PC-9 (cell line): ENCODE measurements at regions not wholly inside any gene's neighbourhood (a gene's known extent, or its start where the extent isn't known, plus 50 kb on each side); places are given as distances from the start of the nearest gene placed in this dataset.

Experiments
- BruUV-seq: library from RNA; stranded (reverse); fragments of 400-500 nt; replicated peaks from 2 replicates; lab custom pipeline; 2021; lab: Mats Ljungman, UMichigan
- CTCF ChIA-PET: fragments of 300-600 bp; sonication (Branson Sonifier 250); formaldehyde crosslinking; loops from one replicate; lab custom pipeline; 2022; ENCODE audit warnings: antibody characterized with exemption; lab: Charles Lee
- POLR2A ChIA-PET: fragments of 300-600 bp; sonication (Branson Sonifier 250); formaldehyde crosslinking; loops from one replicate; lab custom pipeline; 2022; ENCODE audit warnings: antibody characterized with exemption; ENCODE audit not compliant: unreplicated experiment; lab: Charles Lee
- DNase-seq, 2 experiments: peaks; one replicate each; pipeline versions ENCODE4 v3.0.0 to v3.0.0-alpha.2; 2015 to 2022; ENCODE audit warnings: mixed read lengths in 1 of 2
- H2AFZ ChIP-seq: fragments of 200-600 bp; sonication (generic); 2 replicates; pipeline ENCODE4 v1.8.1; 2017; ENCODE audit warnings: antibody characterized with exemption
- H3F3A ChIP-seq: fragments of 200-600 bp; sonication (generic); 2 replicates; pipeline ENCODE4 v1.8.1; 2017; ENCODE audit warnings: antibody characterized with exemption, mild to moderate bottlenecking, low read depth; ENCODE audit not compliant: insufficient read depth
- H3K27ac ChIP-seq: fragments of 200-600 bp; sonication (generic); 2 replicates; pipeline ENCODE4 v1.6.1; 2016; ENCODE audit warnings: mixed run types
- H3K27me3 ChIP-seq: fragments of 200-600 bp; sonication (generic); 2 replicates; pipeline ENCODE4 v1.6.1; 2016; ENCODE audit warnings: low read depth, mixed run types; ENCODE audit not compliant: insufficient read depth
- H3K36me3 ChIP-seq: fragments of 200-600 bp; sonication (generic); 2 replicates; pipeline ENCODE4 v1.6.1; 2016; ENCODE audit warnings: low read depth, mixed run types
- H3K4me1 ChIP-seq: fragments of 200-600 bp; sonication (generic); replicated peaks from 2 replicates; pipeline ENCODE4 v1.6.1; 2016; ENCODE audit warnings: mixed run types; ENCODE audit not compliant: insufficient read depth
- H3K4me2 ChIP-seq: fragments of 200-600 bp; sonication (generic); 2 replicates; pipeline ENCODE4 v1.6.1; 2017; ENCODE audit warnings: mixed run types
- H3K4me3 ChIP-seq: fragments of 200-600 bp; sonication (generic); 2 replicates; pipeline ENCODE4 v1.6.1; 2016; ENCODE audit warnings: mixed run types
- H3K79me2 ChIP-seq: fragments of 200-600 bp; sonication (generic); 2 replicates; pipeline ENCODE4 v1.6.1; 2017; ENCODE audit warnings: low read depth, mixed run types
- H3K9me2 ChIP-seq: fragments of 200-600 bp; sonication (generic); 2 replicates; pipeline ENCODE4 v1.8.1; 2017; ENCODE audit warnings: mild to moderate bottlenecking; ENCODE audit not compliant: insufficient read depth
- H3K9me3 ChIP-seq: fragments of 200-600 bp; sonication (generic); 2 replicates; pipeline ENCODE4 v1.8.1; 2016; ENCODE audit warnings: low read depth; ENCODE audit not compliant: insufficient read depth
- H4K20me1 ChIP-seq: fragments of 200-600 bp; sonication (generic); 2 replicates; pipeline ENCODE4 v1.8.1; 2017; ENCODE audit not compliant: insufficient read depth
- CTCF ChIP-seq: fragments of 200-600 bp; sonication (generic); conservative IDR thresholded peaks from 2 replicates; pipeline ENCODE4 v1.6.1; 2017; ENCODE audit warnings: mixed run types, antibody characterized with exemption, mild to moderate bottlenecking, moderate library complexity
- EZH2 ChIP-seq: fragments of 200-600 bp; sonication (generic); IDR thresholded peaks from 2 replicates; pipeline ENCODE4 v1.8.0; 2017; ENCODE audit warnings: antibody characterized with exemption, low read depth
- intact Hi-C: fragments of 100-400 bp; cut with micrococcal nuclease; formaldehyde crosslinking; loops from one replicate; pipeline ENCODE4 v1.10.0; 2022; ENCODE audit not compliant: unreplicated experiment

DNA sequence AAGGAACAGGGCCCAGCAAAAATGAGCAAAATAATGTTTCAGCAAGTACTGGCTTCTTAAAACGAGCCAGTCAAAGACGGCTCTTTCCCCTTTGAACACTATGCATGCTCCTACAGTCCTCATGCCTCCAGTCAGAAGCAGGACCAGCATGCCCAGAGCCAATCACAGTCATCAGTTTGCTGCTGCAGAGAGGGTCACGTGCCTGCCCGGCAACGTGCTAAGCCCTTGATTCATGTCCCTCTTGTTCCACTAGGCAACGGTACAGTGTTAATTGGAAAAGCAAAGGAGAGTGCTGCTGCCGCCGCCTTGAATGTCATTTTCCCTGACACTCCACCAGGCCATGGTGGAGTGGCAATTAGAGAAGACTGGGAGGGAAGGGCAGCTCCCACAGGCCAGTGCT, 500.1 kb downstream of the OCA2 start:
- Histone ChIP-seq H3K36me3 (no peaks in the 10 kb centered on the region), H3K4me2 (no peak overlapping the region), H3K4me3 (no peak overlapping the region), H3K27me3 (peaks cover 19% of the 10 kb centered on the region), H3K4me1 (no peaks in the 10 kb centered on the region), H3K9me3 (no peaks in the 10 kb centered on the region), H3K27ac (no peak overlapping the region), H4K20me1 (no peaks in the 10 kb centered on the region), H3K79me2 (no peaks in the 10 kb centered on the region), H3F3A (no peaks in the 10 kb centered on the region), H2AFZ (no peak overlapping the region), H3K9me2 (no peaks in the 10 kb centered on the region)
- BruUV-seq: no TSS peak
- DNase-seq: no peak
- TF ChIP-seq EZH2 (no peak), CTCF (no peak)
- POLR2A ChIA-PET: no interaction called here
- CTCF ChIA-PET: no interaction called here
- intact Hi-C loops: no loop called here

- H3K79me2 ChIP-seq: no peaks in the 10 kb centered on the region
- no peak overlapping the region for H3K4me3 ChIP-seq
- H3K9me2 ChIP-seq: no peaks in the 10 kb centered on the region
- H2AFZ ChIP-seq: no peak overlapping the region
- H3K4me2 ChIP-seq: no peak overlapping the region
- CTCF ChIA-PET: no interaction called here
- intact Hi-C loops: no loop called here
- no peaks in the 10 kb centered on the region for H3K4me1 ChIP-seq
- POLR2A ChIA-PET: no interaction called here
- no peaks in the 10 kb centered on the region for H3F3A ChIP-seq
- TF ChIP-seq CTCF (no peak), EZH2 (no peak)
- no peaks in the 10 kb centered on the region for H4K20me1 ChIP-seq
- no peak for DNase-seq
- no peaks in the 10 kb centered on the region for H3K36me3 ChIP-seq
- no peaks in the 10 kb centered on the region for H3K9me3 ChIP-seq
- H3K27ac ChIP-seq: no peak overlapping the region
- no TSS peak for BruUV-seq
- H3K27me3 ChIP-seq: peaks cover 19% of the 10 kb centered on the region
Measured at GRCh38 chr15:27598251-27599009, 500.7 kb downstream of the OCA2 start.

DNA sequence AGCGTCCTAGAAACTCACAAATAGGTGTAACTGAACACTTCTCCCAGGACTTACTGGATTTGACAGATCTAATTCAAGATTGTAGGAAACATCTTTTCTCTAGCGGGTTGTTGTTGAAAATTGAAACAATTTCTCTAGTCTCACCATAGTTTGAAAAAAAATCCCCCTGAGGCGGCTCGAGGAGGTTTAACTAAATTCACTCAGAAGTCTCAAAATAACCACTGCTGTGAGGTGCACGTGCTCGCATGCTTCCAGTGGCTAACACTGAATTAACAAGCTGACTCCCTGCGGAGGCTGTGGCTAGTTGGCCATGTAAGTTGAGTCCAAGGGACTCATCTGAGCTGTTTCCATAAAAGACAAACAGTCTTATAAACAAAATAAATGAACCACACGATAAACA, 503.9 kb downstream of the OCA2 start:
- ChIA-PET CTCF (no interaction called here), POLR2A (no interaction called here)
- Histone ChIP-seq H3K27ac (no peak overlapping the region), H3K4me3 (no peak overlapping the region), H3K27me3 (peaks cover 9% of the 10 kb centered on the region; the same call in 1 of the 2 replicates), H4K20me1 (no peaks in the 10 kb centered on the region), H2AFZ (no peak overlapping the region), H3K9me2 (no peaks in the 10 kb centered on the region), H3K4me1 (no peaks in the 10 kb centered on the region), H3F3A (no peaks in the 10 kb centered on the region), H3K79me2 (no peaks in the 10 kb centered on the region), H3K4me2 (no peak overlapping the region), H3K36me3 (no peaks in the 10 kb centered on the region), H3K9me3 (no peaks in the 10 kb centered on the region)
- TF ChIP-seq EZH2 (no peak), CTCF (no peak)
- BruUV-seq: no TSS peak
- intact Hi-C loops: no loop called here
- DNase-seq: no peak
